Activated naive CD8-positive, alpha-beta T cell treated with anti-CD3 and anti-CD28 coated beads for 36 hours (primary cell): ENCODE measurements at regions not wholly inside any gene's neighbourhood (a gene's known extent, or its start where the extent isn't known, plus 50 kb on each side); places are given as distances from the start of the nearest gene placed in this dataset.

Experiments used
- DNase-seq: peaks from one replicate; pipeline ENCODE4 v3.0.0; 2021
- H3K27ac Mint-ChIP-seq: one replicate; pipeline ENCODE4 v1.8.0; 2022; ENCODE audit warnings: mild to moderate bottlenecking, moderate library complexity, mixed read lengths
- H3K27me3 Mint-ChIP-seq: one replicate; pipeline ENCODE4 v1.8.0; 2022; ENCODE audit warnings: mild to moderate bottlenecking, mixed read lengths
- H3K36me3 Mint-ChIP-seq: one replicate; pipeline ENCODE4 v1.8.0; 2021; ENCODE audit warnings: mild to moderate bottlenecking, mixed read lengths
- H3K4me1 Mint-ChIP-seq: one replicate; pipeline ENCODE4 v1.8.0; 2021; ENCODE audit warnings: mixed read lengths
- H3K4me3 Mint-ChIP-seq: one replicate; pipeline ENCODE4 v1.8.0; 2022; ENCODE audit warnings: mild to moderate bottlenecking, moderate library complexity, mixed read lengths
- H3K9me3 Mint-ChIP-seq: one replicate; pipeline ENCODE4 v1.8.0; 2022; ENCODE audit warnings: mixed read lengths

- no peak overlapping the region for H3K4me3 Mint-ChIP-seq
These were observed 282.9 kb upstream of the MAP3K1 start for GRCh38 chr5:56532466-56532865.

GRCh38 chr5:56530626-56531138 lies 284.7 kb upstream of the MAP3K1 start:
- H3K4me3 Mint-ChIP-seq, result no peak overlapping the region
- H3K36me3 Mint-ChIP-seq, result no peaks in the 10 kb centered on the region
- H3K27ac Mint-ChIP-seq, result no peak overlapping the region
- H3K4me1 Mint-ChIP-seq, result no peaks in the 10 kb centered on the region
- no peak for DNase-seq
- no peaks in the 10 kb centered on the region for H3K9me3 Mint-ChIP-seq
- H3K27me3 Mint-ChIP-seq, result no peaks in the 10 kb centered on the region

More at GRCh38 chr5:56532466-56532865, 282.9 kb upstream of the MAP3K1 start:
- DNase-seq, result no peak
- Mint-ChIP-seq H3K4me1 (no peaks in the 10 kb centered on the region), H3K27ac (no peak overlapping the region), H3K27me3 (no peaks in the 10 kb centered on the region), H3K36me3 (no peaks in the 10 kb centered on the region), H3K9me3 (no peaks in the 10 kb centered on the region)

GRCh38 chr5:56529666-56530430 lies 285.5 kb upstream of the MAP3K1 start:
- no peaks in the 10 kb centered on the region for H3K4me1 Mint-ChIP-seq
- H3K4me3 Mint-ChIP-seq, result no peak overlapping the region
- no peak for DNase-seq
- no peak overlapping the region for H3K27ac Mint-ChIP-seq
- H3K9me3 Mint-ChIP-seq, result no peaks in the 10 kb centered on the region
- H3K36me3 Mint-ChIP-seq, result no peaks in the 10 kb centered on the region
- no peaks in the 10 kb centered on the region for H3K27me3 Mint-ChIP-seq

GRCh38 chr5:56527174-56527573 lies 288.2 kb upstream of the MAP3K1 start:
- DNase-seq, result no peak
- H3K4me3 Mint-ChIP-seq, result no peak overlapping the region
- H3K36me3 Mint-ChIP-seq, result no peaks in the 10 kb centered on the region
- H3K9me3 Mint-ChIP-seq, result no peaks in the 10 kb centered on the region
- no peaks in the 10 kb centered on the region for H3K4me1 Mint-ChIP-seq
- H3K27me3 Mint-ChIP-seq, result no peaks in the 10 kb centered on the region
- no peak overlapping the region for H3K27ac Mint-ChIP-seq

GRCh38 chr5:56525113-56525512 lies 290.2 kb upstream of the MAP3K1 start:
- Mint-ChIP-seq H3K27ac (no peak overlapping the region), H3K27me3 (no peaks in the 10 kb centered on the region), H3K9me3 (no peaks in the 10 kb centered on the region), H3K4me1 (no peaks in the 10 kb centered on the region), H3K36me3 (no peaks in the 10 kb centered on the region), H3K4me3 (no peak overlapping the region)
- no peak for DNase-seq

- H3K36me3 Mint-ChIP-seq, result no peaks in the 10 kb centered on the region
- H3K27ac Mint-ChIP-seq, result no peak overlapping the region
- H3K4me1 Mint-ChIP-seq, result no peaks in the 10 kb centered on the region
- H3K9me3 Mint-ChIP-seq, result no peaks in the 10 kb centered on the region
- H3K27me3 Mint-ChIP-seq, result no peaks in the 10 kb centered on the region
- no peak overlapping the region for H3K4me3 Mint-ChIP-seq
- DNase-seq, result no peak
These were observed 290.9 kb upstream of the ANKRD55 start for GRCh38 chr5:56523790-56524575.

GRCh38 chr5:56522960-56523359 lies 289.8 kb upstream of the ANKRD55 start:
- H3K9me3 Mint-ChIP-seq, result no peaks in the 10 kb centered on the region
- H3K27me3 Mint-ChIP-seq, result no peaks in the 10 kb centered on the region
- no peaks in the 10 kb centered on the region for H3K36me3 Mint-ChIP-seq
- no peak for DNase-seq
- H3K4me3 Mint-ChIP-seq, result no peak overlapping the region
- no peaks in the 10 kb centered on the region for H3K4me1 Mint-ChIP-seq
- H3K27ac Mint-ChIP-seq, result no peak overlapping the region

GRCh38 chr5:56522169-56522568 lies 289.0 kb upstream of the ANKRD55 start:
- H3K27ac Mint-ChIP-seq, result no peak overlapping the region
- no peak overlapping the region for H3K4me3 Mint-ChIP-seq
- H3K9me3 Mint-ChIP-seq, result no peaks in the 10 kb centered on the region
- H3K36me3 Mint-ChIP-seq, result no peaks in the 10 kb centered on the region
- no peak for DNase-seq
- no peaks in the 10 kb centered on the region for H3K27me3 Mint-ChIP-seq
- peaks cover 3% of the 10 kb centered on the region for H3K4me1 Mint-ChIP-seq

GRCh38 chr5:56520986-56521730 lies 288.0 kb upstream of the ANKRD55 start:
- H3K9me3 Mint-ChIP-seq, result no peaks in the 10 kb centered on the region
- H3K36me3 Mint-ChIP-seq, result no peaks in the 10 kb centered on the region
- no peaks in the 10 kb centered on the region for H3K27me3 Mint-ChIP-seq
- peaks cover 3% of the 10 kb centered on the region for H3K4me1 Mint-ChIP-seq
- no peak overlapping the region for H3K4me3 Mint-ChIP-seq
- DNase-seq, result no peak
- H3K27ac Mint-ChIP-seq, result no peak overlapping the region

GRCh38 chr5:56518820-56519219 lies 285.7 kb upstream of the ANKRD55 start:
- no peaks in the 10 kb centered on the region for H3K9me3 Mint-ChIP-seq
- H3K27ac Mint-ChIP-seq, result no peak overlapping the region
- DNase-seq, result no peak
- no peaks in the 10 kb centered on the region for H3K27me3 Mint-ChIP-seq
- H3K36me3 Mint-ChIP-seq, result no peaks in the 10 kb centered on the region
- no peak overlapping the region for H3K4me3 Mint-ChIP-seq
- peaks cover 3% of the 10 kb centered on the region for H3K4me1 Mint-ChIP-seq

GRCh38 chr5:56517011-56517416 lies 283.9 kb upstream of the ANKRD55 start:
- Mint-ChIP-seq H3K27ac (no peak overlapping the region), H3K4me1 (peaks cover 12% of the 10 kb centered on the region), H3K9me3 (no peaks in the 10 kb centered on the region), H3K4me3 (no peak overlapping the region), H3K27me3 (no peaks in the 10 kb centered on the region), H3K36me3 (no peaks in the 10 kb centered on the region)
- DNase-seq, result no peak

- Mint-ChIP-seq H3K4me3 (no peak overlapping the region), H3K27ac (no peak overlapping the region), H3K36me3 (no peaks in the 10 kb centered on the region), H3K9me3 (no peaks in the 10 kb centered on the region), H3K4me1 (peaks cover 12% of the 10 kb centered on the region), H3K27me3 (no peaks in the 10 kb centered on the region)
- DNase-seq, result no peak
These were observed 283.3 kb upstream of the ANKRD55 start for GRCh38 chr5:56516441-56516840.

- H3K36me3 Mint-ChIP-seq, result no peaks in the 10 kb centered on the region
- H3K4me3 Mint-ChIP-seq, result no peak overlapping the region
- H3K27ac Mint-ChIP-seq, result no peak overlapping the region
- H3K4me1 Mint-ChIP-seq, result peaks cover 12% of the 10 kb centered on the region
- no peaks in the 10 kb centered on the region for H3K27me3 Mint-ChIP-seq
- DNase-seq, result no peak
- no peaks in the 10 kb centered on the region for H3K9me3 Mint-ChIP-seq
These were observed 282.9 kb upstream of the ANKRD55 start for GRCh38 chr5:56516035-56516434.

GRCh38 chr5:56515011-56515410 lies 281.9 kb upstream of the ANKRD55 start:
- H3K27me3 Mint-ChIP-seq, result no peaks in the 10 kb centered on the region
- no peak overlapping the region for H3K4me3 Mint-ChIP-seq
- no peak overlapping the region for H3K27ac Mint-ChIP-seq
- H3K36me3 Mint-ChIP-seq, result no peaks in the 10 kb centered on the region
- peaks cover 12% of the 10 kb centered on the region for H3K4me1 Mint-ChIP-seq
- no peak for DNase-seq
- no peaks in the 10 kb centered on the region for H3K9me3 Mint-ChIP-seq

GRCh38 chr5:56514245-56514644 lies 281.1 kb upstream of the ANKRD55 start:
- no peaks in the 10 kb centered on the region for H3K27me3 Mint-ChIP-seq
- H3K27ac Mint-ChIP-seq, result no peak overlapping the region
- no peaks in the 10 kb centered on the region for H3K9me3 Mint-ChIP-seq
- DNase-seq, result no peak
- H3K4me1 Mint-ChIP-seq, result peaks cover 12% of the 10 kb centered on the region
- H3K36me3 Mint-ChIP-seq, result no peaks in the 10 kb centered on the region
- H3K4me3 Mint-ChIP-seq, result no peak overlapping the region
